ENCODE measurements at regions not wholly inside any gene's neighbourhood (a gene's known extent, or its start where the extent isn't known, plus 50 kb on each side); places are given as distances from the start of the nearest gene placed in this dataset.

DNA sequence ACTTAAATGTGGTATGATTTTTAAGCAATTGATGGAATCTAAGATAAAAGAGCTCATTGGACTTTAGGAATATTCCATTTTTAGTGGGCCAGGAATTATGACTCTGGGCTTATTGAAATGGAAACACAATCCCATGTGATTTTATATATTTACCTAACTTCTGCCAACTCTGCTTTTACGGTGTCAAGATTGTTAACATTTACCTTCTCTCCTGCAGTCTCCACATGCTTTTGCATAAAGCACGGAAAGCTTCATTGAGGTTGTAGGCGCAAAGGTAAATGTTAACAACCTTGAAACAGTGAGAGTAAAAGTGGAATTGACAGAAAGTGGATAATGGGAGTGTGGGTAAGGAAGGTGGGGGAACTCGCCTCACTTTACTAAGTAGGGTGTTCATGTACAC, 468.1 kb downstream of the PMP22 start:
- no peak for DNase-seq

DNA sequence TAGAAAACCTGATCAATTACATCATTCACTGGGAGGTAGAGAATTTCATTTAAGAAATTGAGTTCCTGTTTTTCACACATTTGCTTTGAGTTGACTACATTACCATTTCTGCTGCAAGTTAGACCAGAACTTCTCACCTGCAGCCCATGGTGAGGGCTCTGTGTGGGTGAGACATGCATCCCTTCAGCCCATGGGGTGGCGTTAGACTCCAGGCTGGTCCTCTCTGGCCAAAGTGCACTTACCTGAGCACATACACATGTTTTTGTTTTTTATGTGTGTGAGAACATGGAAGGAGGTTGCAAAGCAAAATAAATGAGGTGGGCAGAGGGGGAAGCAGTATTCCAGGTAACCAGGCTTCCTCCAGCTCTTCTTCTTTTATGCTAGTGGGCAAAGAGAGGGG, 470.2 kb downstream of the PMP22 start:
- no peak for DNase-seq

DNA sequence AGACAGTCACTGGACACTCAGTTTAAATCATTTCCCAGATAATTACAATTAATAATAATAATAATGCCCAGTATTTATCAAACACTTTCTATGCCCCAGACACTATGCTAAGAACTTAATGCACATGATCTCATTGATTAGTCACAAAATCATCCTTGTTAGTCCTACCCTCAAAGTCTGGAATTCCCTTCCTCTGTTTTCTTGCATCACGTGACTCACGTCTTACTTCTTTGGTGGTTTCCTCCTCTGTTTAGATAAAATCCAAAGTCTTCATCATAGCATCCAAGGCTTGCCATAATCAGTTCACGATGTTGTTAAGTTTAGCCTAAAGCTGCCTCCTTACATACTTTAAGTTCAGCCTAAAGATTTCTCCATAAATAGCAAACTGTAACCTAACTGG, 471.9 kb downstream of the PMP22 start:
- no peak for DNase-seq

DNA sequence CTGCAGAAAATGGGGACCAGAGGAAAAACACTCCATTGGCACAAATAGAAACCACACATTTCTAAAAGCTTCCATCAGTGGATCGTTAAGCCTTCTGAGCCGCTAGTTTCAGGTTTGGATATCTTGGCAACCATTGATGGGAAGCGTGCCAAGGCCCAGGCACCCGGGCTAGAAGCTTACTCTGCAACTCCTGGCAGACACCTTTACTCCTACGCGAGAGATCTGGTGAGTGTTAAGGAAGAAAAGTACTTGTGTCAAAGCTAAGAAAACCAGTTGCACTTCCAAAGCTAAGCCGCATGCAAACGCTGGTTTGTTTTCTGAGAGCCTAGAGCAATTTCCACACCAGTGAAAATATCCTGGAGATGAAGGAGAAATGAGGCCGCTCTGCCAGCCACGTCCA, 472.4 kb downstream of the PMP22 start:
- DNase-seq, result no peak

DNA sequence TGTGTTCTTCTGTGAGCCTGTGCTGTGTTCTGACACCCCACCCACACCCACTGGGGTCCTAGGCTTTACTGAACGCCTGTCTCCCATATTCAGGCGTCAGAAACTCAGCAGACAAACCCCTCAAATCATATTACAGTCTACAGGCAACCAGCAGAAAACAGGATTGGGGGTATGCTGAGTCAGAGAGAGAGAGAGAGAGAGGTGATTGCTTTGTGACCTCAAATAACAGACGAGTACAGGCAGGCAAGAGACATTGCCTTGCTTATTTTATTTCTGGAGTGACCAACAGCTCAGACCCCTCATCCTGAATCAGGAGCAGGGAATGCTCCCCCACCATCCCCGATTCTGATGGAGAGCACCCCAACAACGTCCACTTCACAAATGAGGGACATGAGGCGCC, 473.9 kb downstream of the PMP22 start:
- DNase-seq, result no peak

DNA sequence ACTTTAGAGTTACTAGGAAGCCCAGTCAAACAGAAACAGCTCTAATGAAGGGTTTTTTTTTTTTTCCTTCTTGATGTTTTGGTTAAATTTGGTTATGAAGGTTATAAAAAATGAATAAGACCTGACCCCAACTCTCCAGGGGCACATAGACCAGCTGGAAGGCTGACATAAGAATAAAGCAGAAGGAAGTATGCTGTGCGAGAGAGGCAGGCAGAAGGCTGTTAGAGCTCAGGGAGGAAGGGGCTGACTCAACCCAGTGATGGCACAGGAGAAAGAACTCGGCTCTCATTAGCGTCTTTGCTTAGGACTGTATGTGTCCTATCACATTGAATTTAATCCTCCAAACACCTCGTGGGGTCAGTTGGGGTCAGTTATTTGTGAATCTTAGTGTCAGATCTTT, 474.6 kb downstream of the PMP22 start:
- DNase-seq, result no peak

DNA sequence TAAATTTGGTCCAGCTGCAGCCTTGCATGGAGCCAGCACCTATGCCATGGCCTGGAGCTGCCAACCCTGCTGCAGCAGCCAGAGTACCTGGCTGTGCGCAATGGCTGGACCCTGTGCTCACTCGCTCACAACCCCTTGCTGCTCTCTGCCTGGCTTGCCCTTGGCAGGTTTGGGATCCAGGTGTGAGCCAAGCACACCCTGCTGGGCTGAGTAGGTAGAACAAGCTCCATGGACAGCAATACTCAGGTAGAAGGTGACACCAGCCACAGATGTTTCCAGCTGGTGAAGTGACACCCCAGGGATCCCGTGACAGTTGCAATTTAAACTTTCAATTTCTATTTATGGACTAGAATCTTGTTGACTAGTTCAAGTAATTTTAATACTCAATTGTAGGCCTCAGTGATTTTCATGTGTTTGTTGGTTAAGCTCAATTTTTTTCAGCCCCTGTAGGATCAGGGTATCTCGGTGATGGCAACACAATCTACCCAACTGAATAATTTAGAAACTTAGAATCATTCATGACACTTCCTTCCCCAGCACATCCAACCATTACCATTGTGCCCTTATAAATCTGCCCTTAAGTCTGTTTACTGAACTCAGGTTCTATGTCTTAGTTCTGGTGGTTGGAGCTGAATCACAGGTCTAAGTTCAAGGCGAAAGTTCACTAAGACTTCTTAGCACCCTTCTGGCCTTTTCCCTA, 480.0 kb downstream of the PMP22 start:
- DNase-seq, result no peak

DNA sequence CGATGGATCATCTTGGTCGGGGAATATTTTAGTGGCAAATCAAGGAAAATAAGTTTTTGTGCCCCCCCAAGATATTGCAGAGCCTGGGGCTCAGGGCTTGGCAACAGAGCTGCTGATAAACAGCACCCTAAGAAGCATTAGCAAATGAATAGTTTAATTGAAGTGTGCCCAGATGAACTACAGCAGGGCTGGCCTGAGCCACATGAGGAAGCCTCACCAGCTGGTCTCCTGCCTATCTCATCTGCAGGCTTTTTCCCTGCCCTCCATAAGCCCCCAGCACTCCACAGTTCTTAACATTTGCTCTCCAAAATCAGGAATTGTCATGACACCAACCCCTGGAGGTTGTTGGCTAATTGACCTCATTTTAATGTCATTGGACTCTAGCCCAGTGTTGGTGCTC, 480.2 kb downstream of the HS3ST3B1 start:
- no peak for DNase-seq

DNA sequence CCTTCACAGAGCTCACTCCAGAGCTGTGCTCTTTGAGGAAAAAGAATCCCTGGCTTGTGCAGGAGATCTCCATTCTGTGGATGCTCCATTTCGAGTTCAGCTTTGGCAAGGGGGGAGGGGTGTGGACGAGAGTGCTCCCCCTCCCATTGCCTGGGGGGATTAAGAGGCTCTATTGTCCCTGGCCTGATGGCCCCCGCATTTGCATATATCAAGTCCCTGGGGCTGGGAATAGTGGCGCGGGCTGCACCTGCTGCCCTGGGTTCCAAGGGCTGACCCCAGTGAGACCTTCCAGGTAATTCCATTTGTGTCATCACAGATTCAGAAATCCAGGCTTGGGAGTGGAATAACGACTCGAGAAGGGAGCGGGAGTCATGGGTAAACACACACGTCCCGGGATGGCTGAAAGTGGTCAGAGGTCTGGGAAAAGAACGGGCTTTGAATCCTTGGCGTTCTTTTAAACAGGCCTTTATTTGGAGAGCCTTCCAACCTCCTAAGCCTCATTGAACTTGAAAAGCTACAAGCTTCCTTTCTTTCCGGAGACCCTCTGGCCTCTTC, 479.3 kb downstream of the HS3ST3B1 start:
- DNase-seq, result no peak

DNA sequence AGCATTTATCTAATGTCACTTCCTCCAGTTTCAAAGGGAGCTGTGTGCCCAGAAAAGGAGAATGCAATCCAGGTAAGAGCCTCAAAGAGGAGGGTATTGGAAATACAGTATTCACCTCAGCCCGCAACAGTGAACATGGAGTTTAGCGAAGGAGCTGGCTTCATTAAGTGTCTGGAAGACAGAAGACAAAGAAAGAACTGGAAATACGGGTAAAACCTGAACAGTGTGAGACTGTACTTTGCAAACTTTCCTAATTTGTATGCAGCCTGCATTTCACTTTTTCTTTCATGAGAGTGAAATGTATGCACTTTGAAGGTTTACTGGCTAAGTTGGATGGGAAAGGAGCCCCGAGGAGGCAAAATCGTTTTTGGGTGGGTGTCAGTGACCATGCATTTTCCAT, 478.4 kb downstream of the HS3ST3B1 start:
- no peak for DNase-seq

DNA sequence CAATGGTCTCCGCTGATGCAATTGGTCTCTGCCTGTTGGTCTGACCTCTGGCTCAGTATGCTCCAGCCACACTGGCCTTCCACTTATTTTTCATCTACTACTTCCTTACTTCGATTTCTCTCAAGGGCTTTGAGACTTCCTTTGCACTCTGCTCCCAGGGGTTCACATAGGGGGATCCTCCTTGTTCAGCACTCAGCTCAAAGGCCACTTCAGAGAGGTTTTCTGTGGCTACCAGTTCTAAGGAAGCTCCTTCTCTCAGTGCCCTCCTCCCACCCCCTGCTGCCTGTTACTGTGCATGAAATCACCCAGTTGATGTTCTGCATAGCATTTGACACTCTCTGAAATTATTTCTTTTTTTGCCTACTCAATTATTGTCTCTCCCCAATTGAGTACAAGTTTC, 476.4 kb downstream of the HS3ST3B1 start:
- DNase-seq, result no peak

DNA sequence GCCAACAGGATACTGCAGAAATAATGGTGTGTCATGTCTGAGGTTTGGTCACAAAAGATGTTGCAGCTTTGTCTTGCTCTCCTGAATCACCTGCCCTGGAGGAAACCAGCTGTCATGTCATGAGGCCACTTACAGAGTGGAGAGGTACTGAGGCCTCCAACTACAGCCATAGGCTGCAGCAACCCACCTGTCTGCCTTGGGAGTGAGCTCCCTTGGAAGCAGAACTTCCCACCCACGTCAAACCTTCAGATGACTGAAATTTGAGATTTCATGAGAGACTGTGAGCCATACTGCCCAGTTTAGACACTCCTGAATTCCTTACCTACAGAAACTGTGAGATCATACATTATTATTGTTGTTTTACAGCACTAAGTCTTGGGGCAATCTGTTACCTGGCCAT, 475.9 kb downstream of the HS3ST3B1 start:
- no peak for DNase-seq

DNA sequence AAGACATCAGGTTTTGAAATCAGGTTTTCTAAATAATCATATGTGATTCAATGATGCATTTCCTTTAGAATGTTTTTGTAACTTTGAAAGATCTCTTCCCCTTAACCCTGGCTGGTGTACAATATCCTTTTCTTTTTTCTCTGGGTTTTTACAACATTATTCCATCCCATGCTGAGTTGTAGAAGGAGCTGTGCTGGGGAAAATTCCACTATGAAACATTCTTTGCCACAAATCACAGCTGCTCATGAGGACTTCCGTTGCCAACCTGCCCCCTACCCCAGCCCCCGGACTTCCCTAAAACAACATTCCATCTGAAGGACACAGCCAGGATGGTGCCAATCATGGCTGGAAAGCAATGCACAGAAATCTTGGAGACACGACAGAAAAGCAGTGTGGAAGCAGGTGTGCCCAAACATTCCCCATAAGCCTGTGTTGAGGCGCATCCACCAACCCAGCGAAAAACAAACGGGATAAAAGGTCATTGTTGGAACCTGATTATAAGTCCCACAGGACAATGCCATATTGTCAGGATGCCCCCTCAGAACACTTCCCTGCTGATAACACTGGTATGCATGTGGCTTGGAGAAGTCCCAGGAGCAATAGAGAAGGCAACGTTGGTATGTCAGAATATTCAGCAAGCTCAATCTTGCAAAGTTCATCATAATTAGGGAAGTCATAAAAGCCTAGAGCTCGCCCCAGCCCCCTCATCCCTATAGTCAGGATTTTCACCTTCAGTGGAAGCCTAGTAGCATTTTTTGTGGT, 475.0 kb downstream of the HS3ST3B1 start:
- DNase-seq, result no peak

DNA sequence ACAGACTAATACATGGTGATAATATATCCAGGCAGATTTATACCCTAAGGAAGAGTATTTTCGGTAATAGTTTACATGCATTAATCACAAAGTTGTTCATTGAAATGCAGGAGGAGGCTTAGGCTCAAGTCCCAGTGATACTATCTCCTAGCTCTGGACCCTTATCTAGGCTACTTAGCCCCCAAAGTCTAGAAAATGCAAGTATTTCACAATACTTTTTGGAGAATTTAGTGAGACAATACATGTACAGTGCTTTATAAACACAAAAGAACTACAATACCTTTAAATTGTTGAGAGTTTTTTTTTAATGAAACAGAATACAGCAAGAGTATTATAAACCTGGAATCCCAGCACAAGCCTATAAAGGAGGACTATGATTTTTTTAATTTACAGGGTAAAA, 473.9 kb downstream of the HS3ST3B1 start:
- DNase-seq, result no peak

DNA sequence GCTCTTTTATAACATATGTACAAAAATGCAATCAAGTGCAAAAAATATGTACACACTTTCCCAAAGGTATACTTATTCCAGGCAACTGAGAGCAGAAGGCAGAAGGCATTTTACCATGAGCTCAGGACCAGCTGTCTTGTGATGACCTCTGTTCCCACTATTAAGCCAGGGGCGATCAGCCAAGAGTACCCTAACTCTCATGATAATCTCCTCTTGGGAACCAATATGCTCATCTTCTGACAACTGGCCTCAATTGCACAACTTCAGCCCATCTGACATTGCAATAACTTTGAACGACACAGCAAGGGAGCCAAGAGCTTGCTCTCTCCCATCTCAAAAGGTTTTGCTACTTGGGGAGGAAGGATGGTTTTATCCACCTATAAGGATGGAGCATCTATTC, 471.9 kb downstream of the HS3ST3B1 start:
- no peak for DNase-seq

DNA sequence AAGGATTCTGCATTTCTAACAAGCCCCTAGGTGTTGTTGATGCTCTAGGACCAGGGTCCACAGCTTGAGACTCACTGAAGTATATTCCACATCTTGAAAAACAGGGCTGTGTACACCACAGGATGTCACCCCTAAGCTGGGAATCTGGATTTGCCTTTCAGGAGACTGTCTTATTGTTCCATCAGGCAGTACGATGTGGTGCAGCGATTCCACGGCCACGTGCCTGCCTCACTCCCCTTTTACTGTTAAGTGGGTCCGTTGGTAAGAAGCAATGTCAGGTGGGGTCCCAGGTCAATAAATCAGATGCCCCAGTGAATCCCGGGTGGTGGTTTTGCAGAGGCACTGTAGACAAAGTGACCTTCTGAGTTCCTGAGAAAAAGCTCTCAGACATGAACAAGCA, 470.7 kb downstream of the HS3ST3B1 start:
- DNase-seq, result no peak

DNA sequence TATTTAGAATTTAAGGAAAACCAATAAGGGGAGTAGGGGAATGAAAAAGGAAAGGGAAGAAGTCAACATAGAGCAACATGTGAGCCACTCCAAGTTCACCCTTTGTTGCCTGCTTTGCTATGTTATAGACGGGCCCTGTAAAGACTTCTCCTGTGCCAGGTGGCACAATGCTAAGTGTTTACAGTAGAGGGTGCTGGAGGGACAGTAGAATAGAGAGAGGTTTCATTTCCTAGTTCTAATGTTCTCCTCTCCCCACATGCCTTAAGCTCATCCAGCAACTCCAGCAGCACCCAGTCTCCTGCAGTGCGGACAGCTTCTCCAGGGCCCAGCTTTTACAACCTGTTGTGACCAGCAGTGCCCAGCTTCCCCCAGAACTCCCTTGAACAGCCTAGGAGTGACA, 468.0 kb downstream of the HS3ST3B1 start:
- no peak for DNase-seq

DNA sequence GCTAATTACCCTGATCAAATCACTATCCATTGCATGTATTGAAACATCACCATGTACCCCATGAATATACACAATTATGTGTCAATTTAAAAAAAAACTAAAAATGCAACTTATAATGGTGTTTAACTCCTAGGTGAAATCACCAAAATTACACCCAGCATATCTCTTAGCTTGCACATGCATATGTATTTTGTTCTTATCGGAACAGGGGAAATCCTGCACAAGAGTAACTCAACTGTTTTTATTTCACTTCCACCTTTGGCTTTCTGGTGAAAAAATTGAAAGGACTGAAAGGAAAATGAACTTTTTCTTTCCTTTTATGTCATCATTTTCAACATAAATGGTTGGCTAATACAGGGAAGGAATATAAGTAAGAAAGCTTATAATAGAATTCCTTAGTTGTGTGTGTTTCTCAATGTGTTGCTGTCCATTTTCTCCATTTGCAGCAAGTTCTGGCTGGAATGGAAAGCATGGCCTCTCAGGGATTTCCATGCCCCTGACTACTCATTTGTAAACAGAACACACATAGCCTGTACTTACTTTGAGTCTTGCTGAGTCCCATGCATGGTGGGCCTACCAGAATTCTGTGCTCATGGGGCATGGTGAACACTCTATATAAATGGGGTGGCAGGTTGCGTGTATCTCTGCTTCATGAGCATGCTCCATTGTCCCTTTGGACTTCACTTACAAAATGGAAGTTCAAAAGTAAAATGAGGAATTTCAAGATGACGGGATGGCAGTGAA, 462.0 kb downstream of the HS3ST3B1 start:
- no peak for DNase-seq

DNA sequence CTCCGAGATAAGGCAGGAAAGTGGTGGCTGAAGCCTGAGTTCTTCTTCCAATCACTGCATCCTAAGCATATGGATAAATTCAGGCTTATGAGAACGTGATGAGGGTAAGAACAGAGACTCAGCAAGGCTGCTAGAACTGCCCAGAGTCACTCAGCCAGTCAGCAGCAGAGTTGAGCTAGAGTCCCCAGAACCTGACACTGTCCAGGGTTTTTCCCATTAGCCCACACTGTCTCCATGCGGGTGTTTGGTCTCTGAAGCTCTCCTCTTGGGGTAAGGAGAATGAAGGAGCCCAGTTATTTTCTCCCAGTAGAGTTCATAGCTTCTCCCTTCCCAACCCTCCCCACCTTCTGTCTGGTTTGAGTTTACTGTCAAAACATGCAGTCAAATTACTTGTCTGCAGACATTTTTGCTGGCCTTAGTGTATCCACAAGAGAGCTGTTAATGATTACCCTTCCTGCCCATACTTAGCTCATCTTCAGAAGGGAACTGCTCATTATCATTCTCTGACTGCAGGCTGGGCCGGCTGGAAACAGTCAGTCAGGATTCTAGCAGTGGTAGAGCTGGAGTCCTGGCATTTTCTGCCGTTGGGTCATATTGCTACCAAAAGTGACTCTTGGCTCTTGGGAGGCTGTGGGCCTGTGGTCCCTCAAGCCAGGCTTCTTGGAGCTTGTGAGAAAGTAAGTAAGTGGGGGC, 460.0 kb downstream of the HS3ST3B1 start:
- no peak for DNase-seq

DNA sequence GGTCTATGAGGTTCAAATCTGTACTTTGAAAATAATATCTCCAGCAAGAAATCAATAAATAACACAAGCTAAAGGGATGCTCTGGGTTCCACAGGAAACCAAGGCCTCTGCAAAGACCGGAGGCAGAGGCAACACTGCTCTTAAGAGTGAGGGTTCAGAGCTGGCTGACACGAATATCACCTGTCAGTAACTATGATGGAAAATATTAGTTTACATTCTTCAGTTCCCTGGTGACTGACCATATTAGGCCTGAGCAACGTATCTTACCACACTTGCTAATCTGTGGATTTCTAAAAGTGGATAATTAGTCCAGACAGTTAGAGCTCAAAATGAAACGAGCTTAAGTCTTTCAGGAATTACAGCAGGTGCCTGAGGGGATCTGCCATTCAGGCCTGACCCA, 459.3 kb downstream of the HS3ST3B1 start:
- no peak for DNase-seq

DNA sequence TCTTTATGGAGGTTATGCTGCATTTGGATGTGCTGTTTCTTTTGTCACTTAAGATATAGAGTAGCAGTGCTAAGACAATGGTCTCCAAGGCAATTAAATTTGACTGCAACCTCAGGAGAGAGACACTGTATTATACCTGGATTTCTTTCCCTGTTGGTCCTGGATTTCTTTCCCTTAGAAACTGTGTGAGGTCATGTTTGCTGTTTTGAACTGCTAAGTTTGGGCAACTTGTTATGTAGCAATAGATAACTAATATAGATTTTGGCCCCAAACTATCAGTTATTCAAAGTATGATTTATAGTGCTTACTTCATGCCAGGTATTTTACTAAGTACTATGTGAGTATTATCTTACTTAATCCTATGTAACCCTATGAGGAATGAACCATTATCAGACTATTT, 458.4 kb downstream of the HS3ST3B1 start:
- no peak for DNase-seq

DNA sequence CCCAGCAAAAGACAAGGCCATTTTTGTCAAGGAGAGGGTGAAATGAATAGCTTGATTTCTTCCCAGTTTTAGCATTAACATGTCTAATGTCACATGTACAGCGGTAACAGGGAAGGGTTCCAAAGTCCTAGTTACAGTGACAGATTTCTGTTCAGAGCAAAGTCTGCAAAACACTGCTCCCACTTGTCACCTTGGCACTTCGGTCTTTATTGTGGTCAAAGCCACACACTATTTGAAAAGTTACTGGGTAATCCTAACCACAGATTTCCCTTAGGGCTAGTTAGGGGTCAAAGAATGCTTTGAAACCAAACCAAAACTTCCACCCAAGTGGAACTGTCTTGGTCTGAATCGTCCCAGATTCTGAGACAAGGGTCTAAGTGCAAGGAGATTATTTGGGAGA, 455.6 kb downstream of the HS3ST3B1 start:
- DNase-seq, result no peak

DNA sequence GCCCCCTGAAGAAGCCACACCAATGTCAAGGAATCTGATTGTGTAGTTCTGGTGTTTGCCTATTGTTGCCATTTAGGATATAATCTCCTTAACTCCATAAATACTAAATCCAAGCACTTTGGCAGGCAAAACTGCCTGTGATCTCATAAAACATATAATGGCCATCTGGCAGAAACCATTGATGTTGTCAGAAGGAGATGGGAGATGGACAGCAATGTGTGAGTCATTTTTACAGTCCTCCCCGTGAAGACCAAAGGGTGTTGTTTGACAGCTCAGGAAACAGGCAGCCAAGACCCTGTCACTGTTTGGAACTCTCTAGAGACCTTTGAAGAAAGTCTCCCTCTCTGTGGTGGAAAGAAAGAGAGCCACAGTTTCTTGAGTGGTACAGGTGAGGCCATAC, 454.1 kb downstream of the HS3ST3B1 start:
- DNase-seq, result no peak

Measured in activated CD8-positive, alpha-beta memory T cell treated with anti-CD3 and anti-CD28 coated beads, Interleukin-2, amount 50 U/mL, for 48 hours (primary cell).